BE2C (cell line): ENCODE measurements at regions not wholly inside any gene's neighbourhood (a gene's known extent, or its start where the extent isn't known, plus 50 kb on each side); places are given as distances from the start of the nearest gene placed in this dataset.
"Not testable (repeated sequence)": the region's sequence is repeated elsewhere in the genome, so short reads cannot be mapped to it uniquely, and the experiment has no call there.

Experiments
- DNase-seq: peaks from one replicate; pipeline ENCODE4 v3.0.0-alpha.2; 2020
- H3K27me3 ChIP-seq: fragments of 250-450 bp; sonication (Bioruptor Pico); 2 replicates; pipeline ENCODE4 v1.5.1; 2020; ENCODE audit warnings: mild to moderate bottlenecking
- H3K36me3 ChIP-seq: fragments of 250-450 bp; sonication (Bioruptor Pico); 2 replicates; pipeline ENCODE4 v1.5.1; 2020; ENCODE audit warnings: mild to moderate bottlenecking
- H3K4me1 ChIP-seq: fragments of 250-450 bp; sonication (Bioruptor Pico); 2 replicates; pipeline ENCODE4 v1.5.1; 2020
- H3K4me3 ChIP-seq: 2 replicates; pipeline ENCODE4 v1.5.1; 2011; ENCODE audit warnings: low read depth, low read length
- H3K9me3 ChIP-seq: fragments of 250-450 bp; sonication (Bioruptor Pico); 2 replicates; pipeline ENCODE4 v1.5.1; 2020
- TF ChIP-seq, protein P1 (sequence below): IDR thresholded peaks from 2 replicates; pipeline ENCODE4 v1.5.1; 2012; ENCODE audit warnings: mild to moderate bottlenecking, low read depth, low read length

DNA sequence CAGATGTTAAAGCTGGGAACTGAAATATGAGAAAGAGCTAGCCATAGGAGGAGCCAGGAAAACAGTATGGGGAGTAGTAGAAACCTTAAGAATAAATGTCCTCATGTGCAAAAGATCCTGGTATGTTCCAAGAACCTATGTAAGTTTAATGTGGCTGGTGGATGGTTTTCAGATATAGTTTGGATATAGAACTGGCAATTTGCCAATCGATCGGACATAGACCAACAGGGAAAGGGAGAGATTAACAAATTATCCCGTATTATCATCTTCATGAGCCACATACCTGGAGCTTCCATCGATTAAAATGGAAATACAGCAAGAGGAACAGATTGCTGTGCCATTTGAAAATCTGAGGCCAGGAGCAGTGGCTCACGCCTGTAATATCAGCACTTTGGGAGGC lies 388.7 kb downstream of the PRELID2 start:
- DNase-seq, result no peak
- TF ChIP-seq, protein P1, sequence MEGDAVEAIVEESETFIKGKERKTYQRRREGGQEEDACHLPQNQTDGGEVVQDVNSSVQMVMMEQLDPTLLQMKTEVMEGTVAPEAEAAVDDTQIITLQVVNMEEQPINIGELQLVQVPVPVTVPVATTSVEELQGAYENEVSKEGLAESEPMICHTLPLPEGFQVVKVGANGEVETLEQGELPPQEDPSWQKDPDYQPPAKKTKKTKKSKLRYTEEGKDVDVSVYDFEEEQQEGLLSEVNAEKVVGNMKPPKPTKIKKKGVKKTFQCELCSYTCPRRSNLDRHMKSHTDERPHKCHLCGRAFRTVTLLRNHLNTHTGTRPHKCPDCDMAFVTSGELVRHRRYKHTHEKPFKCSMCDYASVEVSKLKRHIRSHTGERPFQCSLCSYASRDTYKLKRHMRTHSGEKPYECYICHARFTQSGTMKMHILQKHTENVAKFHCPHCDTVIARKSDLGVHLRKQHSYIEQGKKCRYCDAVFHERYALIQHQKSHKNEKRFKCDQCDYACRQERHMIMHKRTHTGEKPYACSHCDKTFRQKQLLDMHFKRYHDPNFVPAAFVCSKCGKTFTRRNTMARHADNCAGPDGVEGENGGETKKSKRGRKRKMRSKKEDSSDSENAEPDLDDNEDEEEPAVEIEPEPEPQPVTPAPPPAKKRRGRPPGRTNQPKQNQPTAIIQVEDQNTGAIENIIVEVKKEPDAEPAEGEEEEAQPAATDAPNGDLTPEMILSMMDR, result no peak

DNA sequence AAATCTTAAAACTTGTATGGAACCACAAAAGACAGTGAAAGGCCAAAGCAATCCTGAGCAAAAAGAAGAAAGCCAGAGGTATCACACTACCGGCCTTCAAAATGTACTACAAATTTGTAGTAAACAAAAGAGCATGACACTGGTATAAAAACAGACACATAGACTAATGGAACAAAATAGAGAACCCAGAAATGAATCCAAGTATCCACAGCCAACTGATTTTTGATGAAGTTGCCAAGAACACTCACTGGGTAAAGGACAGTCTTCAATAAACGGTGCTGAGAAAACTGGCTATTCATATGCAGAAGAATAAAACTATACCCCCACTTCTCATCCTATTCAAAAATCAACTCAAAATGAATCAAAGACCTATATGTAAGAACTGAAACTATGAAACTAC lies 390.1 kb downstream of the PRELID2 start:
- H3K36me3 ChIP-seq, result no peaks in the 10 kb centered on the region
- DNase-seq, result no peak
- H3K4me3 ChIP-seq, result no peak overlapping the region
- H3K9me3 ChIP-seq, result no peaks in the 10 kb centered on the region; the same call in 1 of the 2 replicates
- no peaks in the 10 kb centered on the region for H3K27me3 ChIP-seq
- TF ChIP-seq, protein P1, result no peak
- H3K4me1 ChIP-seq, result no peaks in the 10 kb centered on the region

More for the DNA sequence above, 388.7 kb downstream of the PRELID2 start:
- Histone ChIP-seq H3K4me3 (no peak overlapping the region), H3K4me1 (no peaks in the 10 kb centered on the region), H3K9me3 (no peaks in the 10 kb centered on the region; the same call in 1 of the 2 replicates), H3K36me3 (no peaks in the 10 kb centered on the region), H3K27me3 (no peaks in the 10 kb centered on the region)

- TF ChIP-seq, protein P1, result no peak
- Histone ChIP-seq H3K4me1 (no peaks in the 10 kb centered on the region), H3K9me3 (no peaks in the 10 kb centered on the region; the same call in 1 of the 2 replicates), H3K4me3 (no peak overlapping the region), H3K36me3 (no peaks in the 10 kb centered on the region), H3K27me3 (no peaks in the 10 kb centered on the region)
- DNase-seq, result no peak
Measured at GRCh38 chr5:145443964-145444363, 391.2 kb downstream of the PRELID2 start.

DNA sequence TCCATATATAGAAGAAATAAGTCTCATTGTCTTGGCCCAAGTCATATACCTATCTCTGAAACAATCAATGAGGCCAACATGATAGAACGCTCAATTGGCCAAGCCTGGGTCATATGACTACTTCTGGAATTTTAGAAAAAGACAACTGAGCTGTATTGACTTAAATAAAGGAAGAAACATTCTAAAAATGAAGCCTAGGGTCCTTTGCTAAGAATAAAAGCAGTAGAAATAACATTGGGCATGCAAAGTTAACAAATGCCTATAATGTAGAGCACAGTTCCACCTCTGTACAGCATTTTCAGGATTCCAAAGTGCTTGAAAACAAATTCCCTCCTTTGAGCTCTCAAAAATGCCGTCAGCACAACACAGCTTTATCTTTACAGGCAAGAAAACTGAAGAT lies 391.8 kb downstream of the PRELID2 start:
- no peak for DNase-seq

DNA sequence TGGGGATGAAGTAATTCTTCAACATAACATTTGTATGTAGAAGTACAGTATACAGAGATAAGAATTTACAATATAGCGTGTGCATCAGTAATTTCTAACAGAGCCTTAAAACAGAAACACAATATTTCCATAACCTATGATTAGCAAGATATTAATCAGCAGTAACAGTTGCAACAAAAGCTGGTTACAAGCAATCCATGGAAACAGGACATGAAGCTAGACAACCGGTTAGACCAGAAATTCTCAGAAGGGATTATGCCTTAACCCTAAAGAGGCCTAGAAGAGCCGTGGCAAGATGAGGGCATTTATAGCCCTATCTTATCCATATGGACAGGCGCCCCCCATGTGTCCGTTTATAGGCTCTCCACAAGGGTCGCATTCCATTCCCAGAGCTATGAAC lies 392.5 kb downstream of the PRELID2 start:
- H3K4me1 ChIP-seq, H3K4me3 ChIP-seq, H3K27me3 ChIP-seq, H3K9me3 ChIP-seq, H3K36me3 ChIP-seq, DNase-seq: not testable (repeated sequence)

More for the DNA sequence above, 391.8 kb downstream of the PRELID2 start:
- TF ChIP-seq, protein P1, result no peak
- no peaks in the 10 kb centered on the region for H3K36me3 ChIP-seq
- H3K27me3 ChIP-seq, result no peaks in the 10 kb centered on the region
- no peaks in the 10 kb centered on the region for H3K4me1 ChIP-seq
- no peak overlapping the region for H3K4me3 ChIP-seq
- no peaks in the 10 kb centered on the region; the same call in 1 of the 2 replicates for H3K9me3 ChIP-seq

DNA sequence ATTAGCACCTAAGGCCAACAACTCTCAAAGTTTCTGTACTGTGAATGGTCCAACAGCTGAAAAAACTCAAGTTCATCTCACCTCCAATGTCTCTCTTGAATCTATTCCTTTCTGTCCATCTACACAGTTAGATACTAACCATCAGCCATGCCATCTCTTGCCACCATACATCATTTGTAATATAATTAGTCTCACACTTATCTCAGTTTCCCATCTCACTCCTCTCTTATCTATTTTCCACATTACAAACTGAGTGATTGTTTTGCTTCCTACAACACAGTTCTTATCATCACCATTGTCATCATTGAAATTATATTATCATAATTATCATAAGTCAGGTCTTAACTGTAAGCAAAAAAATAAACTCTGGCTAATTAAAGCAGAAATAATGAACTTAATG lies 393.9 kb downstream of the PRELID2 start:
- Histone ChIP-seq H3K27me3 (no peaks in the 10 kb centered on the region), H3K4me3 (no peak overlapping the region), H3K4me1 (no peaks in the 10 kb centered on the region), H3K9me3 (no peaks in the 10 kb centered on the region; the same call in 1 of the 2 replicates), H3K36me3 (no peaks in the 10 kb centered on the region)
- TF ChIP-seq, protein P1, result no peak
- no peak for DNase-seq

DNA sequence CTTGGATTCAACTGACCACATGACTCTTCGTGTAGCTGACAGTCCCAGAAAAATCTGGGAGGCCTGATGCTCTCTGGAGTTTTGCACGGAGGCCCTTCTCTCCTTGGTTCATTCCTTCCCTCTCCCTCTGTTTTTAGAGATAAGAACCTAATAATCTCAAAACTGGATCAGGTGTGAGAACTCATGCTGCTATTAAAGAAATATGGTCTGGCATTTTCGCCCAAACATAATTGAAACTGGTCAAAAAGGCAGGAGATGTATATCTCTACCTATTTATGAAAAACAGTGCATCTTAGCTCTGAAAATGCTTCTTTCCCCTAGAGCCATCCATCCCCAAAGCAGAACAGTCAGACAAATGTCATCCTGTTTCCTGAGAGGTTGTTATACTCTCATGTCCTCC lies 397.5 kb downstream of the PRELID2 start:
- TF ChIP-seq, protein P1, result no peak
- Histone ChIP-seq H3K4me3 (no peak overlapping the region), H3K36me3 (no peaks in the 10 kb centered on the region), H3K9me3 (no peaks in the 10 kb centered on the region; the same call in 1 of the 2 replicates), H3K4me1 (no peaks in the 10 kb centered on the region), H3K27me3 (no peaks in the 10 kb centered on the region)
- DNase-seq, result no peak
